ENCODE measurements at regions not wholly inside any gene's neighbourhood (a gene's known extent, or its start where the extent isn't known, plus 50 kb on each side); places are given as distances from the start of the nearest gene placed in this dataset.

GRCh38 chr6:44599672-44600071 lies 212.2 kb downstream of the CDC5L start:
- no peak overlapping the region for H3K9ac ChIP-seq
- H3K27ac ChIP-seq = no peak overlapping the region
- no peaks in the 10 kb centered on the region for H3K4me1 ChIP-seq
- H3K9me3 ChIP-seq (ENCODE audit: control insufficient read depth, low read length) = no peaks in the 10 kb centered on the region
- H3K4me2 ChIP-seq (ENCODE audit: low read length) = no peak overlapping the region
- H2AFZ ChIP-seq = no peak overlapping the region
- no peaks in the 10 kb centered on the region for H3K36me3 ChIP-seq (ENCODE audit: control insufficient read depth, insufficient read depth, low read length)
- H3K79me2 ChIP-seq = no peaks in the 10 kb centered on the region
- no peaks in the 10 kb centered on the region for H3K27me3 ChIP-seq (ENCODE audit: control insufficient read depth, insufficient read depth, low read length)
- no peak for TF ChIP-seq CTCF (IDR thresholded peaks at IDR 0.05)
- no peak overlapping the region for H3K4me3 ChIP-seq (ENCODE audit: low read depth, low read length)

GRCh38 chr6:44603044-44603686 lies 215.7 kb downstream of the CDC5L start:
- no peak overlapping the region for H3K27ac ChIP-seq
- no peaks in the 10 kb centered on the region for H3K4me1 ChIP-seq
- H3K4me3 ChIP-seq (ENCODE audit: low read depth, low read length) = no peak overlapping the region
- H3K27me3 ChIP-seq (ENCODE audit: control insufficient read depth, insufficient read depth, low read length) = no peaks in the 10 kb centered on the region
- no peak overlapping the region for H3K9ac ChIP-seq
- no peak for TF ChIP-seq CTCF (IDR thresholded peaks at IDR 0.05)
- H3K79me2 ChIP-seq = no peaks in the 10 kb centered on the region
- H3K9me3 ChIP-seq (ENCODE audit: control insufficient read depth, low read length) = no peaks in the 10 kb centered on the region
- no peak overlapping the region for H3K4me2 ChIP-seq (ENCODE audit: low read length)
- no peak overlapping the region for H2AFZ ChIP-seq
- no peaks in the 10 kb centered on the region for H3K36me3 ChIP-seq (ENCODE audit: control insufficient read depth, insufficient read depth, low read length)

DNA sequence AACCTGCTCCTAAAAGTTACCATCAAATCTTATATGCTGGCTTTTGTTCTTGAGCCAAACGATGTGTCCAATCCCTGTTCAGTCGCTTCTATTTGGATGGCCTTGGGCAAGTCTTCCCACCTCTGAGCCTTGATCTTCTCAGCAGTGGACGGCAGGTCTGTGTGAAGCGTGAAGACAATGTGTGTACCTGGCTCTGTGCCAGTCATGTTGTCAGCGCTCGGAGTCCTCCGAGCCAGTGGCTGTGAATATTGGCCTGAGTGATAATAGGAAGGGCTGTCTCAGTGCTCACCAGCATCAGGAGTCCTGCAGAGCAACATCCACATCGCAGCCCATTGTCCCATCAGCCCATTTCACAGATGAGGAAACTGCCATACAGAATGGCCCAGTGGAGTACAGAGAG lies 219.0 kb downstream of the CDC5L start:
- no peak overlapping the region for H3K4me3 ChIP-seq (ENCODE audit: low read depth, low read length)
- no peaks in the 10 kb centered on the region for H3K4me1 ChIP-seq
- H3K4me2 ChIP-seq (ENCODE audit: low read length) = no peak overlapping the region
- no peak for TF ChIP-seq CTCF (IDR thresholded peaks at IDR 0.05)
- H3K79me2 ChIP-seq = no peaks in the 10 kb centered on the region
- H3K27ac ChIP-seq = no peak overlapping the region
- no peak overlapping the region for H3K9ac ChIP-seq
- no peak overlapping the region for H2AFZ ChIP-seq
- no peaks in the 10 kb centered on the region for H3K27me3 ChIP-seq (ENCODE audit: control insufficient read depth, insufficient read depth, low read length)
- no peaks in the 10 kb centered on the region for H3K36me3 ChIP-seq (ENCODE audit: control insufficient read depth, insufficient read depth, low read length)
- H3K9me3 ChIP-seq (ENCODE audit: control insufficient read depth, low read length) = no peaks in the 10 kb centered on the region

DNA sequence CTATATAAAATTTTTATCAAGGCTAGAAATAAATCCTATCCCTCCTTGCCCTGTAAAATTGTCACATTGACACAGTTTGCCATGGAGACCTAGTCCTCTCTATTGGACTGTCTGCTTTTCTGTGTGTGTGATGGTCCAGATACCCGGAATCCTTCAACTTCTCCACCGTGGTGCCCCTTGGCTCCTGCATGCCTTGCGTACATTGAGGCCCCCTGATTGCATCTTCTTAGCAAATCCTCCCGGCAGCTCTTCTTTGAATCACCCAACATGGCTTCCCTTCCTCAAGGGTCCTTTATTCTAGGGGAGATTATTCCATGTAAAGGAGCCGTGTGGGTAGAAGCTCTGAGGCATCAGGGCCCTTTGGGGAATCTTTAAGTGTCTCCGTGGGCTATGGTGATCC lies 219.5 kb downstream of the CDC5L start:
- TF ChIP-seq CTCF (IDR thresholded peaks at IDR 0.05) = no peak
- H3K4me1 ChIP-seq = no peaks in the 10 kb centered on the region

GRCh38 chr6:44608175-44608574 lies 220.7 kb downstream of the CDC5L start:
- Histone ChIP-seq H3K36me3 (ENCODE audit: control insufficient read depth, insufficient read depth, low read length) (no peaks in the 10 kb centered on the region), H2AFZ (no peak overlapping the region), H3K9ac (no peak overlapping the region), H3K27me3 (ENCODE audit: control insufficient read depth, insufficient read depth, low read length) (no peaks in the 10 kb centered on the region), H3K27ac (no peak overlapping the region), H3K79me2 (no peaks in the 10 kb centered on the region), H3K4me2 (ENCODE audit: low read length) (no peak overlapping the region), H3K4me3 (ENCODE audit: low read depth, low read length) (no peak overlapping the region), H3K4me1 (no peaks in the 10 kb centered on the region), H3K9me3 (ENCODE audit: control insufficient read depth, low read length) (no peaks in the 10 kb centered on the region)
- TF ChIP-seq CTCF (IDR thresholded peaks at IDR 0.05) = no peak

More for the DNA sequence above, 219.5 kb downstream of the CDC5L start:
- no peaks in the 10 kb centered on the region for H3K36me3 ChIP-seq (ENCODE audit: control insufficient read depth, insufficient read depth, low read length)
- H3K9ac ChIP-seq = no peak overlapping the region
- H3K79me2 ChIP-seq = no peaks in the 10 kb centered on the region
- H3K4me3 ChIP-seq (ENCODE audit: low read depth, low read length) = no peak overlapping the region
- H3K27ac ChIP-seq = no peak overlapping the region
- no peaks in the 10 kb centered on the region for H3K27me3 ChIP-seq (ENCODE audit: control insufficient read depth, insufficient read depth, low read length)
- H2AFZ ChIP-seq = no peak overlapping the region
- H3K9me3 ChIP-seq (ENCODE audit: control insufficient read depth, low read length) = no peaks in the 10 kb centered on the region
- no peak overlapping the region for H3K4me2 ChIP-seq (ENCODE audit: low read length)
